ENCODE measurements at regions not wholly inside any gene's neighbourhood (a gene's known extent, or its start where the extent isn't known, plus 50 kb on each side); places are given as distances from the start of the nearest gene placed in this dataset.

GRCh38 chr3:95044101-95044500 lies 981.2 kb downstream of the NSUN3 start:
- H3K4me3 Mint-ChIP-seq: no peak overlapping the region
- H3K36me3 Mint-ChIP-seq: no peaks in the 10 kb centered on the region
- ATAC-seq (ENCODE audit: low read depth): no peak
- H3K4me1 Mint-ChIP-seq: no peaks in the 10 kb centered on the region
- H3K27me3 Mint-ChIP-seq: no peaks in the 10 kb centered on the region
- DNase-seq (ENCODE audit: low spot score in 2 of 2): no peak
- no peak overlapping the region for H3K27ac Mint-ChIP-seq
- H3K9me3 Mint-ChIP-seq: peaks cover 2% of the 10 kb centered on the region

- H3K4me1 Mint-ChIP-seq: no peaks in the 10 kb centered on the region
- no peak for DNase-seq (ENCODE audit: low spot score in 2 of 2)
- H3K27ac Mint-ChIP-seq: no peak overlapping the region
- ATAC-seq (ENCODE audit: low read depth): no peak
- no peaks in the 10 kb centered on the region for H3K36me3 Mint-ChIP-seq
- no peaks in the 10 kb centered on the region for H3K9me3 Mint-ChIP-seq
- H3K27me3 Mint-ChIP-seq: no peaks in the 10 kb centered on the region
- H3K4me3 Mint-ChIP-seq: no peak overlapping the region
Measured at GRCh38 chr3:95048564-95048963, 985.7 kb downstream of the NSUN3 start.

- DNase-seq (ENCODE audit: low spot score in 2 of 2) (no peak), ATAC-seq (ENCODE audit: low read depth) (no peak)
- H3K27ac Mint-ChIP-seq: no peak overlapping the region
- no peaks in the 10 kb centered on the region for H3K9me3 Mint-ChIP-seq
- no peaks in the 10 kb centered on the region for H3K27me3 Mint-ChIP-seq
- H3K36me3 Mint-ChIP-seq: no peaks in the 10 kb centered on the region
- H3K4me3 Mint-ChIP-seq: no peak overlapping the region
- no peaks in the 10 kb centered on the region for H3K4me1 Mint-ChIP-seq
Measured at GRCh38 chr3:95049841-95050240, 987.0 kb downstream of the NSUN3 start.

- Mint-ChIP-seq H3K36me3 (no peaks in the 10 kb centered on the region), H3K9me3 (no peaks in the 10 kb centered on the region), H3K27me3 (no peaks in the 10 kb centered on the region), H3K4me1 (no peaks in the 10 kb centered on the region), H3K27ac (no peak overlapping the region), H3K4me3 (no peak overlapping the region)
- DNase-seq (ENCODE audit: low spot score in 2 of 2) (no peak), ATAC-seq (ENCODE audit: low read depth) (no peak)
Measured at GRCh38 chr3:95055288-95055687, 992.4 kb downstream of the NSUN3 start.

- H3K27me3 Mint-ChIP-seq: no peaks in the 10 kb centered on the region
- DNase-seq (ENCODE audit: low spot score in 2 of 2): no peak
- no peaks in the 10 kb centered on the region for H3K36me3 Mint-ChIP-seq
- H3K4me3 Mint-ChIP-seq: no peak overlapping the region
- H3K9me3 Mint-ChIP-seq: peaks cover 1% of the 10 kb centered on the region
- no peak overlapping the region for H3K27ac Mint-ChIP-seq
- no peaks in the 10 kb centered on the region for H3K4me1 Mint-ChIP-seq
- ATAC-seq (ENCODE audit: low read depth): no peak
Measured at GRCh38 chr3:95082191-95082590, 1019.3 kb downstream of the NSUN3 start.

GRCh38 chr3:95084738-95085137 lies 1021.9 kb downstream of the NSUN3 start:
- Mint-ChIP-seq H3K4me1 (no peaks in the 10 kb centered on the region), H3K4me3 (no peak overlapping the region), H3K27ac (no peak overlapping the region), H3K9me3 (peaks cover 1% of the 10 kb centered on the region), H3K36me3 (no peaks in the 10 kb centered on the region), H3K27me3 (no peaks in the 10 kb centered on the region)
- no peak for ATAC-seq (ENCODE audit: low read depth)
- DNase-seq (ENCODE audit: low spot score in 2 of 2): no peak

GRCh38 chr3:95088464-95088863 lies 1025.6 kb downstream of the NSUN3 start:
- no peaks in the 10 kb centered on the region for H3K36me3 Mint-ChIP-seq
- DNase-seq (ENCODE audit: low spot score in 2 of 2) (no peak), ATAC-seq (ENCODE audit: low read depth) (no peak)
- no peak overlapping the region for H3K4me3 Mint-ChIP-seq
- H3K4me1 Mint-ChIP-seq: no peaks in the 10 kb centered on the region
- H3K27me3 Mint-ChIP-seq: no peaks in the 10 kb centered on the region
- peaks cover 2% of the 10 kb centered on the region for H3K9me3 Mint-ChIP-seq
- H3K27ac Mint-ChIP-seq: no peak overlapping the region

GRCh38 chr3:95097493-95097892 lies 1034.6 kb downstream of the NSUN3 start:
- H3K36me3 Mint-ChIP-seq: no peaks in the 10 kb centered on the region
- H3K27ac Mint-ChIP-seq: no peak overlapping the region
- peaks cover 10% of the 10 kb centered on the region for H3K9me3 Mint-ChIP-seq
- no peak overlapping the region for H3K4me3 Mint-ChIP-seq
- DNase-seq (ENCODE audit: low spot score in 2 of 2) (no peak), ATAC-seq (ENCODE audit: low read depth) (no peak)
- no peaks in the 10 kb centered on the region for H3K27me3 Mint-ChIP-seq
- no peaks in the 10 kb centered on the region for H3K4me1 Mint-ChIP-seq

- Mint-ChIP-seq H3K4me3 (no peak overlapping the region), H3K4me1 (no peaks in the 10 kb centered on the region), H3K27ac (no peak overlapping the region), H3K9me3 (peaks cover 4% of the 10 kb centered on the region), H3K27me3 (no peaks in the 10 kb centered on the region), H3K36me3 (no peaks in the 10 kb centered on the region)
- DNase-seq (ENCODE audit: low spot score in 2 of 2): no peak
- ATAC-seq (ENCODE audit: low read depth): no peak
Measured at GRCh38 chr3:95120921-95121320, 1058.1 kb downstream of the NSUN3 start.

- Mint-ChIP-seq H3K27ac (no peak overlapping the region), H3K4me3 (no peak overlapping the region), H3K4me1 (no peaks in the 10 kb centered on the region), H3K27me3 (no peaks in the 10 kb centered on the region), H3K36me3 (no peaks in the 10 kb centered on the region), H3K9me3 (peaks cover 5% of the 10 kb centered on the region)
- DNase-seq (ENCODE audit: low spot score in 2 of 2) (no peak), ATAC-seq (ENCODE audit: low read depth) (no peak)
Measured at GRCh38 chr3:95123104-95123503, 1060.2 kb downstream of the NSUN3 start.

GRCh38 chr3:95134693-95135413 lies 1072.0 kb downstream of the NSUN3 start:
- Mint-ChIP-seq H3K27ac (no peak overlapping the region), H3K27me3 (no peaks in the 10 kb centered on the region), H3K4me1 (no peaks in the 10 kb centered on the region), H3K36me3 (no peaks in the 10 kb centered on the region), H3K4me3 (no peak overlapping the region), H3K9me3 (peaks cover 3% of the 10 kb centered on the region)
- no peak for ATAC-seq (ENCODE audit: low read depth)
- DNase-seq (ENCODE audit: low spot score in 2 of 2): no peak

- DNase-seq (ENCODE audit: low spot score in 2 of 2): no peak
- no peaks in the 10 kb centered on the region for H3K27me3 Mint-ChIP-seq
- H3K27ac Mint-ChIP-seq: no peak overlapping the region
- no peaks in the 10 kb centered on the region for H3K36me3 Mint-ChIP-seq
- ATAC-seq (ENCODE audit: low read depth): no peak
- no peaks in the 10 kb centered on the region for H3K4me1 Mint-ChIP-seq
- no peak overlapping the region for H3K4me3 Mint-ChIP-seq
- peaks cover 3% of the 10 kb centered on the region for H3K9me3 Mint-ChIP-seq
Measured at GRCh38 chr3:95148107-95148506, 1085.2 kb downstream of the NSUN3 start.

- H3K4me3 Mint-ChIP-seq: no peak overlapping the region
- no peaks in the 10 kb centered on the region for H3K4me1 Mint-ChIP-seq
- no peak overlapping the region for H3K27ac Mint-ChIP-seq
- ATAC-seq (ENCODE audit: low read depth) (no peak), DNase-seq (ENCODE audit: low spot score in 2 of 2) (no peak)
- H3K9me3 Mint-ChIP-seq: peaks cover 5% of the 10 kb centered on the region
- no peaks in the 10 kb centered on the region for H3K27me3 Mint-ChIP-seq
- no peaks in the 10 kb centered on the region for H3K36me3 Mint-ChIP-seq
Measured at GRCh38 chr3:95151590-95151989, 1088.7 kb downstream of the NSUN3 start.

GRCh38 chr3:95154766-95155165 lies 1091.9 kb downstream of the NSUN3 start:
- H3K4me3 Mint-ChIP-seq: no peak overlapping the region
- no peaks in the 10 kb centered on the region for H3K36me3 Mint-ChIP-seq
- peaks cover 14% of the 10 kb centered on the region for H3K9me3 Mint-ChIP-seq
- H3K4me1 Mint-ChIP-seq: no peaks in the 10 kb centered on the region
- ATAC-seq (ENCODE audit: low read depth) (no peak), DNase-seq (ENCODE audit: low spot score in 2 of 2) (no peak)
- no peaks in the 10 kb centered on the region for H3K27me3 Mint-ChIP-seq
- no peak overlapping the region for H3K27ac Mint-ChIP-seq

- Mint-ChIP-seq H3K27ac (no peak overlapping the region), H3K4me1 (no peaks in the 10 kb centered on the region), H3K9me3 (peaks cover 7% of the 10 kb centered on the region), H3K27me3 (no peaks in the 10 kb centered on the region), H3K4me3 (no peak overlapping the region), H3K36me3 (no peaks in the 10 kb centered on the region)
- DNase-seq (ENCODE audit: low spot score in 2 of 2) (no peak), ATAC-seq (ENCODE audit: low read depth) (no peak)
Measured at GRCh38 chr3:95162794-95163193, 1099.9 kb downstream of the NSUN3 start.
